ENCODE measurements at regions not wholly inside any gene's neighbourhood (a gene's known extent, or its start where the extent isn't known, plus 50 kb on each side); places are given as distances from the start of the nearest gene placed in this dataset.
"Not testable (repeated sequence)": the region's sequence is repeated elsewhere in the genome, so short reads cannot be mapped to it uniquely, and the experiment has no call there.

GRCh38 chr5:154652746-154653417 is 102.3 kb upstream of the LARP1 start:
- Histone ChIP-seq H3K9me2 (ENCODE audit: insufficient read depth, low read length) (no peaks in the 10 kb centered on the region), H4K20me1 (ENCODE audit: insufficient read depth, low read length) (no peaks in the 10 kb centered on the region), H3K36me3 (ENCODE audit: insufficient read depth, low read length) (no peaks in the 10 kb centered on the region), H3K27ac (ENCODE audit: low read depth, low read length, poor library complexity, severe bottlenecking) (no peak overlapping the region), H3K9me3 (ENCODE audit: low read length) (no peaks in the 10 kb centered on the region), H3K4me1 (ENCODE audit: insufficient read depth, low read length, poor library complexity, severe bottlenecking) (no peaks in the 10 kb centered on the region), H3K4me2 (ENCODE audit: low read length) (no peak overlapping the region), H3K79me2 (ENCODE audit: insufficient read depth, low read depth, low read length) (no peaks in the 10 kb centered on the region), H2AFZ (ENCODE audit: low read length) (no peak overlapping the region), H3K4me3 (ENCODE audit: low read depth, low read length, poor library complexity, severe bottlenecking) (no peak overlapping the region)
- no peak for DNase-seq (ENCODE audit: low spot score)
- BruUV-seq (replicated peaks) = no TSS peak
- intact Hi-C loops (cut with micrococcal nuclease; ENCODE audit: unreplicated experiment) = loop anchor here (5.0 kb wide), 1 partner anchor 104 kb away; the partner anchor contains the start of gene LARP1
- ChIA-PET POLR2A (interaction anchor here (0.5 to 0.7 kb wide), 2 partner anchors 26 to 597 kb away, joined by 4 to 5 read pairs; no protein-coding TSS in a partner anchor), CTCF (ENCODE audit: unreplicated experiment) (no interaction called here)
- no peak for TF ChIP-seq EZH2phosphoT487 (IDR thresholded peaks at IDR 0.05; ENCODE audit: borderline replicate concordance, low read depth, low read length)
- no peak for TF ChIP-seq CTCF (conservative IDR thresholded peaks at IDR 0.05; ENCODE audit: low read length)

- H3K36me3 ChIP-seq (ENCODE audit: insufficient read depth, low read length); BruUV-seq (replicated peaks); H3K27ac ChIP-seq (ENCODE audit: low read depth, low read length, poor library complexity, severe bottlenecking); H3K4me1 ChIP-seq (ENCODE audit: insufficient read depth, low read length, poor library complexity, severe bottlenecking); DNase-seq (ENCODE audit: low spot score); H4K20me1 ChIP-seq (ENCODE audit: insufficient read depth, low read length); H3K9me3 ChIP-seq (ENCODE audit: low read length); H3K79me2 ChIP-seq (ENCODE audit: insufficient read depth, low read depth, low read length); H3K4me2 ChIP-seq (ENCODE audit: low read length); H3K9me2 ChIP-seq (ENCODE audit: insufficient read depth, low read length); H3K4me3 ChIP-seq (ENCODE audit: low read depth, low read length, poor library complexity, severe bottlenecking); CTCF ChIA-PET (ENCODE audit: unreplicated experiment); H2AFZ ChIP-seq (ENCODE audit: low read length): not testable (repeated sequence)
- intact Hi-C loops (cut with micrococcal nuclease; ENCODE audit: unreplicated experiment) = loop anchor here (5.0 kb wide), 1 partner anchor 106 kb away; the partner anchor contains the start of gene LARP1
- POLR2A ChIA-PET = interaction anchor here (1.0 kb wide), 1 partner anchor 41 kb away, joined by 3 read pairs; no protein-coding TSS in a partner anchor
Measured at GRCh38 chr5:154651795-154652194, 103.4 kb upstream of the LARP1 start.

- POLR2A ChIA-PET = interaction anchor here (0.6 kb wide), 1 partner anchor 753 kb away, joined by 4 read pairs; no protein-coding TSS in a partner anchor
- TF ChIP-seq CTCF (conservative IDR thresholded peaks at IDR 0.05; ENCODE audit: low read length) (no peak), EZH2phosphoT487 (IDR thresholded peaks at IDR 0.05; ENCODE audit: borderline replicate concordance, low read depth, low read length) (no peak)
- H3K4me3 ChIP-seq (ENCODE audit: low read depth, low read length, poor library complexity, severe bottlenecking) = no peak overlapping the region
- no TSS peak for BruUV-seq (replicated peaks)
- no peak overlapping the region for H3K4me2 ChIP-seq (ENCODE audit: low read length)
- H3K9me3 ChIP-seq (ENCODE audit: low read length) = no peaks in the 10 kb centered on the region
- no peaks in the 10 kb centered on the region for H3K9me2 ChIP-seq (ENCODE audit: insufficient read depth, low read length)
- H3K36me3 ChIP-seq (ENCODE audit: insufficient read depth, low read length) = no peaks in the 10 kb centered on the region
- DNase-seq (ENCODE audit: low spot score) = no peak
- no peaks in the 10 kb centered on the region for H4K20me1 ChIP-seq (ENCODE audit: insufficient read depth, low read length)
- no peaks in the 10 kb centered on the region for H3K4me1 ChIP-seq (ENCODE audit: insufficient read depth, low read length, poor library complexity, severe bottlenecking)
- H3K79me2 ChIP-seq (ENCODE audit: insufficient read depth, low read depth, low read length) = no peaks in the 10 kb centered on the region
- CTCF ChIA-PET (ENCODE audit: unreplicated experiment) = interaction anchor here (0.6 kb wide), 1 partner anchor 186 kb away, joined by 4 read pairs; no protein-coding TSS in a partner anchor
- no peak overlapping the region for H2AFZ ChIP-seq (ENCODE audit: low read length)
- H3K27ac ChIP-seq (ENCODE audit: low read depth, low read length, poor library complexity, severe bottlenecking) = no peak overlapping the region
- intact Hi-C loops (cut with micrococcal nuclease; ENCODE audit: unreplicated experiment) = loop anchor here (5.0 kb wide), 1 partner anchor 489 kb away; no protein-coding TSS in a partner anchor
Measured at GRCh38 chr5:154648706-154649105, 106.5 kb upstream of the LARP1 start.

Measured in OCI-LY7 (cell line).